GM18505 (cell line): ENCODE measurements at regions not wholly inside any gene's neighbourhood (a gene's known extent, or its start where the extent isn't known, plus 50 kb on each side); places are given as distances from the start of the nearest gene placed in this dataset.

Experiments
- ATAC-seq: cut with Tn5 transposase; IDR thresholded peaks from one replicate; pipeline ENCODE4 v1.9.1; 2021; ENCODE audit not compliant: unreplicated experiment
- POLR2A ChIP-seq: IDR thresholded peaks from 4 replicates; pipeline ENCODE4 v1.6.1; 2011; ENCODE audit warnings: borderline replicate concordance; ENCODE audit not compliant: insufficient read depth, insufficient read length; ENCODE audit errors: extremely low read depth

- ATAC-seq = no peak
- no peak for TF ChIP-seq POLR2A
Measured at GRCh38 chr12:118603610-118604361, 227.4 kb downstream of the SUDS3 start.

DNA sequence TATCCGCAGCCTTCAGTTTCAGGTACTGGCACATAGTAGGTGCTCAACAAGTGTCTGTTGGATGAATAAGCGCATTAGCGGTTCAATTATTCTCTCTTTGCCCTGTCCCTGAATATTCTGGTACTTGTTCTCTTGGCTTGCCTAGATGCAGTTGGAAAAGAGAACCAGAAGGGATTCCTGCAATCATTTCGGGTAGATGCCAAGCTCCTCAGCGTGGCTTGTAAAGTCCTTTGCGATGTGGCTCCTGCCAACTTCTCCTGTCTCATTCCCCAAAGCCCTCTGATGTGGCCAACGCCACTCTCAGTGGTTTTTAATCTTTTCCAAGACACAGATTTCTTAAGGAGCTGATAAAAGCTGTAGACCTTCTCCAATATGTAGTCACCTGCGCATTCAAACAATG is 230.3 kb downstream of the SUDS3 start:
- no peak for TF ChIP-seq POLR2A
- ATAC-seq = no peak

- no peak for ATAC-seq
- no peak for TF ChIP-seq POLR2A
Measured at GRCh38 chr12:118607831-118608230, 231.5 kb downstream of the SUDS3 start.

DNA sequence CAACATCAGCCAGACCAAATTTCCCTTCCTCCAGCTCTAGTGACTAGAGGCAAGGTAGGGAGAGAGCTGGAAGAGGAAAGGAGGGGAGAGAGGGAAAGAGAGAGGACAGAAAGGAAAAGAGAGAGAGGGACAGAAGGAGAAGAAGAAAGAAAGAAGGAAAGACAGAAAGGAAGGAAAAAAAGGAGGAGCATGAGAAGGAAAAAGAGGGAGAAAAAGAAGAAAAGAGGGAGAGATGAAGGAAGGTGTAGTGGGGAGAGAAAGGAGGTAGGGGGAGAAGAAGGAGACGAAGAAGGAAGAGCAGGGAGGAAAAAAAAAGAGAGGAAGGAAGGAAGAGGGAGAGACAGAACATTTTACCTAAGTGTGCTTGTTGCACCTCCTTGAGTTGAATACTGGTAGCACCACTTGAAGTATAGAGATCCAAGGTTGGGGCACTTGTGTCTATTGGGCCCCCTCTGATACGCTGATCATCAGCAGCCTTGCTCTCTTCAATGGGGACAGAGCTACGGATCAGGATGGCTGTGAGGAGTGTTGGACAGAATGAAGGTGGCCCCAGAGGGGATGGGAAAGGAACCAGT is 232.5 kb downstream of the SUDS3 start:
- no peak for ATAC-seq
- TF ChIP-seq POLR2A = no peak

GRCh38 chr12:118611295-118611694 is 234.9 kb downstream of the SUDS3 start:
- TF ChIP-seq POLR2A = no peak
- ATAC-seq = no peak

GRCh38 chr12:118611770-118612169 is 235.4 kb downstream of the SUDS3 start:
- TF ChIP-seq POLR2A = no peak
- no peak for ATAC-seq

GRCh38 chr12:118617611-118618450 is 241.5 kb downstream of the SUDS3 start:
- TF ChIP-seq POLR2A = no peak

GRCh38 chr12:118618695-118619094 is 242.3 kb downstream of the SUDS3 start:
- ATAC-seq = no peak
- no peak for TF ChIP-seq POLR2A

More at GRCh38 chr12:118617611-118618450, 241.5 kb downstream of the SUDS3 start:
- ATAC-seq = no peak

DNA sequence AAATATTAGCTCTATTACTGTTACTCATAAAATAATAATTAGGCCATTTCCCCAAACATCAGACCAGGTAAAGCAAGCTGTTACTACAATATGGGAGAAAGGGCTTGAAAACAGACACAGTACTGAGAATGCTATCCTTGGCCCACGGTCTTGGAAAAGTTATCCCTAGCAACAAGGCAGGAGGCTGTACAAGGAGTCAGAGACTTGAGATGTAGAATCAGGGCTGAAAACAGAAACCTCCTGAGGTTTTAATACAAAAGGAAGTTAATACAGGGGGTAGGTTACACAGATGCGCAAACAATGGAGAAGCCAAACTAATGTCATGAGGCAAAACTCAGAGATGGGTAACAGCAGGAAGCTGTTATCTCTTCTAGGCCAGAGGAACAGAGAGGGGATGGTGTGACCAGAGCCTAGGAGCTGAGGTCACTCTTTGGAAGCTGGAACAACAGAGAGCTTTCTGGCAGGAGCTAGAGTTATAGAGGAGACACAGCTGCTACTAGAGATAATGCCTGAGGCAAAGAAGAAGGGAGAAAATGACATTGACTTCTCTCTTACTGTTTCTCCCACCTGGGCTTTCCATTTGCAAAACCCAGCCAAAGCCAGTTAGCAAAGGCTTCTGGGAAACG is 248.8 kb downstream of the SUDS3 start:
- no peak for ATAC-seq
- no peak for TF ChIP-seq POLR2A

GRCh38 chr12:118633071-118633470 is 256.7 kb downstream of the SUDS3 start:
- no peak for ATAC-seq
- TF ChIP-seq POLR2A = no peak

- no peak for ATAC-seq
- no peak for TF ChIP-seq POLR2A
Measured at GRCh38 chr12:118635276-118635675, 258.9 kb downstream of the SUDS3 start.

DNA sequence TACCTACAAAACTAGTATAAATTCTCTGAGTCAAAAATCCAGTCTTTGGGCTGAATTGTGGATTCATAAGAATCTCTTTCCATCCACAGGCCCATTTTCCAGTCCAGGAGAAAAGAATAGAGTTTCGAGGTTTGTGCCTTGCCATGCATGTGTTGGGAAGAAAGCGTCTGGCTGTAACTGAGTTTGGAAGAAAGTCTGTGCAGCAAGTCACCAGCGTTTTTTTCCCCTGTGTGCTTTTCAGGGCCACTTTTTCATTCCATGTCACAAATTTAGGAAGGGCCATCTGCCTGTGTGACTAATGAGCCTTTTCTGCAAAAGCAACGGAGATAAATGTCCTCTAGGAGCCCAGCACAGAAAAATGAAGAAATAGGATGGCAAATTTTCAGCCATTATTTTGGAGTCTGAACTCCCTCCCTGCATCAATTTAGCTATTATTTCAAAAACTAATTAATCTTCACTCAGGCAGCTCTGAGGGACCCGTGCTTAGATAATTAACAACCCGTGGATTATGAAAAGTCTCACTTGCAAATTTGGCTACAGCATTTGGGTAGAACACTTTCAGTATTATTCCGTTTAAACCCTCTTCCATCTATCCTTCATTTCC is 261.5 kb downstream of the SUDS3 start:
- ATAC-seq = no peak
- no peak for TF ChIP-seq POLR2A

DNA sequence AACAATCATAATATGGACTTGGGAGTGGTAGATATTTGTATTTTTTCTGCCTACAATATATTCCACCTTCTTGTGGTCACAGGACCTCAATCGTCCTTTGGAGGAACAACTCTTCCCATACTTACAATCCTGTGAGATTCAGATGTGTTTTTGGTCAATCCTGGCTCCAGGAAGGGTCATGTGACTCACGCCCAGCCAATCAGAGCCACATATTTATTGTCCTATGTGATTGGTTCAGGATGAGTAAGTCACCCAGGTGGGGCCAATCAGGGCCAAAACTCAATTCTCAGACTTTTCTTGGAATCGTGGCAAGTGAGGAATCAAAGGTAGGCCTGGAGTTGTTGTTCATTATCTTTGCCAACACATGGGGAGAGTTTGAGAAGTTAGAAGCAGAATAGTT is 264.9 kb downstream of the SUDS3 start:
- no peak for TF ChIP-seq POLR2A
- no peak for ATAC-seq

DNA sequence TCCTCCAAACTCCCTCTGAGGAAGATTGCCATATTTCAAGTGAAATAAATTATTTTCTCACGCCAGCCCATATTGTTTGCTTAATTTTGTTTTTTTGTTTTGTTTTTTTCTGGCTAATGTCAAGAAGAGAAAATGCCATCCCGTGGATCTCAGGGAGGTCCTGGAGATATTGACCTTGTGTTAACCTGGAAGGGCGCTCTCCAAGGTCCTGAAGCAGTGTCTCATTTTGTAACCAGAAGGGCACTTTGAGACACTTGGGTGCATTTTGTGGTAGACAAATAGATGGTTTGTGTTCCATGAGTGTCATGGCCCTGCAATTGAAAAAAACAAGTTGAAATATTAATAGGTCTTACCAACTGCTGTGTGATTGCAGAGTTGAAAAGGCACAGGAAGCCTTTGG is 268.9 kb downstream of the SUDS3 start:
- no peak for ATAC-seq

More for the DNA sequence above, 268.9 kb downstream of the SUDS3 start:
- TF ChIP-seq POLR2A = no peak
